ENCODE measurements at regions not wholly inside any gene's neighbourhood (a gene's known extent, or its start where the extent isn't known, plus 50 kb on each side); places are given as distances from the start of the nearest gene placed in this dataset.

GRCh38 chr3:86658876-86659275 is 332.1 kb downstream of the VGLL3 start:
- H3K9me3 ChIP-seq, result no peaks in the 10 kb centered on the region
- no peak for DNase-seq (ENCODE audit: low read depth in 1 of 2, low spot score in 1 of 2)
- POLR2A ChIA-PET, result no interaction called here
- ATAC-seq, result no peak
- no peak overlapping the region for H3K27ac ChIP-seq
- CTCF ChIA-PET, result no interaction called here
- no peak overlapping the region for H3K4me2 ChIP-seq
- no peak overlapping the region for H3K4me3 ChIP-seq
- FAIRE-seq, result no peak
- H3K4me1 ChIP-seq, result no peaks in the 10 kb centered on the region
- WGBS (ENCODE audit: missing lambda C conversion rate), result 10% methylated on average over 1 of the region's 1 CpG
- no peak for TF ChIP-seq E2F6 (IDR thresholded peaks at IDR 0.05; ENCODE audit: borderline replicate concordance, low read depth)
- no peak for TF ChIP-seq CBX8 (IDR thresholded peaks at IDR 0.05)
- TF ChIP-seq POLR2AphosphoS2 (conservative IDR thresholded peaks at IDR 0.05; ENCODE audit: low read length), result no peak
- TF ChIP-seq HES2 (IDR thresholded peaks at IDR 0.05), result no peak
- no peak for TF ChIP-seq RNF2 (IDR thresholded peaks at IDR 0.05; ENCODE audit: borderline replicate concordance, low read depth)
- no peak for TF ChIP-seq EP300 (IDR thresholded peaks at IDR 0.05)
- no peak for TF ChIP-seq TP53 (CRISPR knock-in tag; IDR thresholded peaks at IDR 0.05)
- TF ChIP-seq HDAC2 (IDR thresholded peaks at IDR 0.05), result no peak
- no peak for TF ChIP-seq HMGXB4 (CRISPR knock-in tag; IDR thresholded peaks at IDR 0.05; ENCODE audit: borderline replicate concordance)
- TF ChIP-seq BHLHE40 (IDR thresholded peaks at IDR 0.05; ENCODE audit: low read depth, low read length), result no peak

- TF ChIP-seq ESRRA (IDR thresholded peaks at IDR 0.05; ENCODE audit: borderline replicate concordance, low read length), result no peak
- no peak for TF ChIP-seq EP300 (IDR thresholded peaks at IDR 0.05)
- TF ChIP-seq HDAC2 (IDR thresholded peaks at IDR 0.05), result no peak
- no peaks in the 10 kb centered on the region for H3K9me3 ChIP-seq
- ATAC-seq, result no peak
- no peak overlapping the region for H3K4me2 ChIP-seq
- H3K4me1 ChIP-seq, result no peaks in the 10 kb centered on the region
- POLR2A ChIA-PET, result no interaction called here
- CTCF ChIA-PET, result interaction anchor here (1.4 kb wide), 1 partner anchor 11 kb away, joined by 3 read pairs; no protein-coding TSS in a partner anchor
- 19% methylated on average over 6 of the region's 6 CpGs for WGBS (ENCODE audit: missing lambda C conversion rate)
- FAIRE-seq, result no peak
- no peak overlapping the region for H3K4me3 ChIP-seq
- H3K27ac ChIP-seq, result no peak overlapping the region
- no peak for DNase-seq (ENCODE audit: low read depth in 1 of 2, low spot score in 1 of 2)
Measured at GRCh38 chr3:86654806-86655460, 336.0 kb downstream of the VGLL3 start.

- POLR2A ChIA-PET, result no interaction called here
- WGBS (ENCODE audit: missing lambda C conversion rate), result 18% methylated on average over 6 of the region's 6 CpGs
- no peak for FAIRE-seq
- CTCF ChIA-PET, result no interaction called here
- TF ChIP-seq BHLHE40 (IDR thresholded peaks at IDR 0.05; ENCODE audit: low read depth, low read length), result no peak
- TF ChIP-seq ESRRA (IDR thresholded peaks at IDR 0.05; ENCODE audit: borderline replicate concordance, low read length), result no peak
- no peak for TF ChIP-seq HES2 (IDR thresholded peaks at IDR 0.05)
- TF ChIP-seq EP300 (IDR thresholded peaks at IDR 0.05), result no peak
- TF ChIP-seq ZSCAN20 (CRISPR knock-in tag; IDR thresholded peaks at IDR 0.05), result no peak
- TF ChIP-seq HDAC2 (IDR thresholded peaks at IDR 0.05), result no peak
- no peak for TF ChIP-seq POLR2AphosphoS2 (conservative IDR thresholded peaks at IDR 0.05; ENCODE audit: low read length)
- no peak for TF ChIP-seq MAZ (IDR thresholded peaks at IDR 0.05; ENCODE audit: borderline replicate concordance, low read depth, low read length)
- no peak for TF ChIP-seq MAX (IDR thresholded peaks at IDR 0.05)
- TF ChIP-seq HOXB5 (CRISPR knock-in tag; IDR thresholded peaks at IDR 0.05), result no peak
- no peak for TF ChIP-seq POLR2A (IDR thresholded peaks at IDR 0.05; ENCODE audit: low read length)
- ATAC-seq, result no peak
- H3K9me3 ChIP-seq, result no peaks in the 10 kb centered on the region
- DNase-seq (ENCODE audit: low read depth in 1 of 2, low spot score in 1 of 2), result no peak
- H3K4me2 ChIP-seq, result no peak overlapping the region
- H3K27ac ChIP-seq, result no peak overlapping the region
- no peaks in the 10 kb centered on the region for H3K4me1 ChIP-seq
- H3K4me3 ChIP-seq, result no peak overlapping the region
Measured at GRCh38 chr3:86653661-86654205, 337.2 kb downstream of the VGLL3 start.

- Histone ChIP-seq H3K4me2 (no peak overlapping the region), H3K9me3 (no peaks in the 10 kb centered on the region), H3K4me3 (no peak overlapping the region), H3K4me1 (no peaks in the 10 kb centered on the region), H3K27ac (no peak overlapping the region)
- no peak for DNase-seq (ENCODE audit: low read depth in 1 of 2, low spot score in 1 of 2)
- WGBS (ENCODE audit: missing lambda C conversion rate), result 50% methylated on average over 1 of the region's 1 CpG
- no peak for FAIRE-seq
- POLR2A ChIA-PET, result no interaction called here
- CTCF ChIA-PET, result no interaction called here
- ATAC-seq, result no peak
- TF ChIP-seq TP53 (CRISPR knock-in tag; IDR thresholded peaks at IDR 0.05) (no peak), ZFP36 (IDR thresholded peaks at IDR 0.05; ENCODE audit: borderline replicate concordance, partially characterized antibody) (no peak), USF2 (IDR thresholded peaks at IDR 0.05) (no peak), NPAS2 (CRISPR knock-in tag; IDR thresholded peaks at IDR 0.05; ENCODE audit: borderline replicate concordance) (no peak), BCL3 (IDR thresholded peaks at IDR 0.05) (no peak), RCOR1 (IDR thresholded peaks at IDR 0.05; ENCODE audit: low read depth, low read length) (no peak), ZC3H11A (IDR thresholded peaks at IDR 0.05) (no peak), ELK1 (IDR thresholded peaks at IDR 0.05; ENCODE audit: low read depth, low read length) (no peak), RNF2 (IDR thresholded peaks at IDR 0.05; ENCODE audit: borderline replicate concordance, low read depth) (no peak)
Measured at GRCh38 chr3:86648087-86648486, 342.9 kb downstream of the VGLL3 start.

All from A549 (cell line).